ENCODE measurements at regions not wholly inside any gene's neighbourhood (a gene's known extent, or its start where the extent isn't known, plus 50 kb on each side); places are given as distances from the start of the nearest gene placed in this dataset.

DNA sequence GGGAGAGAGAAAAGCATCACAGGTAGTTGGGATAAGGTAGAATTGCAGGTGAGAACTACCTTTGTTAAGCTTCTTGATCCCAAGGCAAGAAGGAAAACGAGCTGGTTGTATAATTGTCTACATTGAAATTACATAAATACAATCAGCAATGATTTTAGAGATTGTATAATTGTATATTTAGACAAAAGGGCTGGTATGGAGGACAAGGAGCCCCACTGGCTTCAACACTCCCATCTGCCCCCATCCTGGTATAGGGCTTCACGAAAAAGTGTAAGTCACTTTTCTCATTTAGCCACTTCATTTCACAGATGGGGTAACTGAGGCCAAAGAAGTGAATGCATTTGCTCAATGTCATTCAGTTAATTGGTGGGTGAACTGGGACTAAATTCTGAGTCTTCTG, 103.3 kb downstream of the MYCN start:
- ChIA-PET CTCF (no interaction called here), POLR2A (no interaction called here)
- no peak overlapping the region for H3K4me3 Mint-ChIP-seq
- DNase-seq (no peak), ATAC-seq (ENCODE audit: poor library complexity) (no peak)
- H3K36me3 Mint-ChIP-seq (ENCODE audit: low read depth), result no peaks in the 10 kb centered on the region
- Histone ChIP-seq H3K36me3 (ENCODE audit: insufficient read depth, low read length) (no peaks in the 10 kb centered on the region), H3K4me1 (ENCODE audit: insufficient read depth, low read length) (no peaks in the 10 kb centered on the region), H3K27me3 (ENCODE audit: control insufficient read depth in 1 of 2, insufficient read depth in 2 of 2, low read length in 2 of 2) (no peaks in the 10 kb centered on the region), H3K9me3 (ENCODE audit: control insufficient read depth in 1 of 2, insufficient read depth in 1 of 2, low read length in 2 of 2) (no peaks in the 10 kb centered on the region), H3K27ac (ENCODE audit: low read depth in 1 of 2, low read length in 2 of 2) (no peak overlapping the region), H3K4me3 (ENCODE audit: low read length) (no peak overlapping the region)
- TF ChIP-seq, protein P1, sequence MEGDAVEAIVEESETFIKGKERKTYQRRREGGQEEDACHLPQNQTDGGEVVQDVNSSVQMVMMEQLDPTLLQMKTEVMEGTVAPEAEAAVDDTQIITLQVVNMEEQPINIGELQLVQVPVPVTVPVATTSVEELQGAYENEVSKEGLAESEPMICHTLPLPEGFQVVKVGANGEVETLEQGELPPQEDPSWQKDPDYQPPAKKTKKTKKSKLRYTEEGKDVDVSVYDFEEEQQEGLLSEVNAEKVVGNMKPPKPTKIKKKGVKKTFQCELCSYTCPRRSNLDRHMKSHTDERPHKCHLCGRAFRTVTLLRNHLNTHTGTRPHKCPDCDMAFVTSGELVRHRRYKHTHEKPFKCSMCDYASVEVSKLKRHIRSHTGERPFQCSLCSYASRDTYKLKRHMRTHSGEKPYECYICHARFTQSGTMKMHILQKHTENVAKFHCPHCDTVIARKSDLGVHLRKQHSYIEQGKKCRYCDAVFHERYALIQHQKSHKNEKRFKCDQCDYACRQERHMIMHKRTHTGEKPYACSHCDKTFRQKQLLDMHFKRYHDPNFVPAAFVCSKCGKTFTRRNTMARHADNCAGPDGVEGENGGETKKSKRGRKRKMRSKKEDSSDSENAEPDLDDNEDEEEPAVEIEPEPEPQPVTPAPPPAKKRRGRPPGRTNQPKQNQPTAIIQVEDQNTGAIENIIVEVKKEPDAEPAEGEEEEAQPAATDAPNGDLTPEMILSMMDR (IDR thresholded peaks at IDR 0.05), result no peak
- H3K27ac Mint-ChIP-seq, result no peak overlapping the region
- no peaks in the 10 kb centered on the region for H3K4me1 Mint-ChIP-seq (ENCODE audit: low read depth)
- no peaks in the 10 kb centered on the region for H3K9me3 Mint-ChIP-seq
- peaks cover 12% of the 10 kb centered on the region for H3K27me3 Mint-ChIP-seq
- intact Hi-C loops (cut with DNase I, micrococcal nuclease), result no loop called here

DNA sequence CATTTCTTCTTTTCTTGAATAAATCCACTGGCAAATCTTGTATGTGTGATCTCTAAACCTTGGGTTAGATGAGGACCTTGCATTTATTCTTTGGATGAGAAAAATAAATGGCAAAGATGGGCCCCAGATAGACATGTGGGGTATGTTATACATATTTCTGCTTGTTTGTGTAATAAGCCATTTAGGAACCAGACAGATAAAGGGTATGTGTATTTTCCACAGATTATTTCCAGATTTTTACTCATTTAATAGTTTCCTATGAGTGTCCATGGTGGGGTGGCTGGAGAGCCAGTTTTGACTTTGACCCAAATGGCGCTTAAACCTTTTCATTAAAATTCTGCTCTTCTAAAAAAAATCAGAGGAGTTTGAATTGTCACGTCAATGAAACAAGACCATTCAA, 102.8 kb downstream of the MYCN start:
- no peaks in the 10 kb centered on the region for H3K4me1 ChIP-seq (ENCODE audit: insufficient read depth, low read length)
- DNase-seq (no peak), ATAC-seq (ENCODE audit: poor library complexity) (no peak)
- TF ChIP-seq, protein P1 (IDR thresholded peaks at IDR 0.05), result no peak
- Mint-ChIP-seq H3K27me3 (peaks cover 12% of the 10 kb centered on the region), H3K36me3 (ENCODE audit: low read depth) (no peaks in the 10 kb centered on the region), H3K4me3 (no peak overlapping the region), H3K4me1 (ENCODE audit: low read depth) (no peaks in the 10 kb centered on the region), H3K9me3 (no peaks in the 10 kb centered on the region), H3K27ac (no peak overlapping the region)
- no peaks in the 10 kb centered on the region for H3K36me3 ChIP-seq (ENCODE audit: insufficient read depth, low read length)
- no peaks in the 10 kb centered on the region for H3K9me3 ChIP-seq (ENCODE audit: control insufficient read depth in 1 of 2, insufficient read depth in 1 of 2, low read length in 2 of 2)
- ChIA-PET CTCF (no interaction called here), POLR2A (no interaction called here)
- H3K27ac ChIP-seq (ENCODE audit: low read depth in 1 of 2, low read length in 2 of 2), result no peak overlapping the region
- H3K4me3 ChIP-seq (ENCODE audit: low read length), result no peak overlapping the region
- intact Hi-C loops (cut with DNase I, micrococcal nuclease), result no loop called here
- no peaks in the 10 kb centered on the region for H3K27me3 ChIP-seq (ENCODE audit: control insufficient read depth in 1 of 2, insufficient read depth in 2 of 2, low read length in 2 of 2)

DNA sequence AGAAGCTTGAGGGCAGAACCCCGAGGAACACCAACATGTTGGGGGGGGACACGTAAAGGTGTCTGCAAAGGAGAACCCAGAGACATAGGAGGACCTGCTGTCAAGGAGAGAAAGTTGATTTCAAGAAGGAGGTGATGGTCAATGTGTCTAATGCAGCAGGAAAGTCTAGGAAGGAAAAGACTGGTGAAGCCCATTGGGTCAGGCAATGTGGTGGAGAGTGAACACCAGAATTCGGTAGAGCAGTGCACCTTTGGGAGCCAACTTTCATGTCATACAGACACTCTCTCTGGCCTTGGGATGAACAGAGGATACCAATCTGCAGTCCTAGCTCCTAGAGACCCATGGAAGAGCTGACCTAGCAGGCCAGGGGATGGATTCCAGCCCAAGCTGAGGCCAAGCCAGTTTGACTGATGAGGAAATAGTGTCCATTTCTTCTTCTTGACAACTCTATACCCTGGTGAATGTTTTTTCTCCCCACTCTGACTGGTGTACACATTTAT, 101.9 kb downstream of the MYCN start:
- H3K27me3 Mint-ChIP-seq, result peaks cover 12% of the 10 kb centered on the region
- no peaks in the 10 kb centered on the region for H3K4me1 ChIP-seq (ENCODE audit: insufficient read depth, low read length)
- H3K4me3 Mint-ChIP-seq, result no peak overlapping the region
- no peaks in the 10 kb centered on the region for H3K36me3 ChIP-seq (ENCODE audit: insufficient read depth, low read length)
- no peak for ATAC-seq (ENCODE audit: poor library complexity)
- H3K27ac ChIP-seq (ENCODE audit: low read depth in 1 of 2, low read length in 2 of 2), result no peak overlapping the region
- DNase-seq, result no peak
- no peaks in the 10 kb centered on the region for H3K4me1 Mint-ChIP-seq (ENCODE audit: low read depth)
- H3K27ac Mint-ChIP-seq, result no peak overlapping the region
- POLR2A ChIA-PET, result no interaction called here
- intact Hi-C loops (cut with DNase I, micrococcal nuclease), result no loop called here
- no peaks in the 10 kb centered on the region for H3K27me3 ChIP-seq (ENCODE audit: control insufficient read depth in 1 of 2, insufficient read depth in 2 of 2, low read length in 2 of 2)
- CTCF ChIA-PET, result no interaction called here
- H3K9me3 ChIP-seq (ENCODE audit: control insufficient read depth in 1 of 2, insufficient read depth in 1 of 2, low read length in 2 of 2), result no peaks in the 10 kb centered on the region
- TF ChIP-seq, protein P1 (IDR thresholded peaks at IDR 0.05), result no peak
- H3K9me3 Mint-ChIP-seq, result no peaks in the 10 kb centered on the region
- H3K36me3 Mint-ChIP-seq (ENCODE audit: low read depth), result no peaks in the 10 kb centered on the region
- H3K4me3 ChIP-seq (ENCODE audit: low read length), result no peak overlapping the region
